Left ventricle myocardium inferior (tissue), 1 donor: ENCODE measurements at regions not wholly inside any gene's neighbourhood (a gene's known extent, or its start where the extent isn't known, plus 50 kb on each side); places are given as distances from the start of the nearest gene placed in this dataset.

Experiments used
- DNase-seq: peaks from one replicate; pipeline ENCODE4 v3.0.0-alpha.2; 2020
- H3K27ac ChIP-seq: fragments of 200-600 bp; replicated peaks from 2 replicates; pipeline ENCODE4 v1.8.0; 2021
- H3K27me3 ChIP-seq: fragments of 200-600 bp; 2 replicates; pipeline ENCODE4 v1.8.0; 2021; ENCODE audit warnings: low read depth
- H3K36me3 ChIP-seq: fragments of 200-600 bp; 2 replicates; pipeline ENCODE4 v1.8.0; 2021
- H3K4me1 ChIP-seq: fragments of 200-600 bp; 2 replicates; pipeline ENCODE4 v1.8.0; 2021
- H3K4me3 ChIP-seq: fragments of 200-600 bp; 2 replicates; pipeline ENCODE4 v1.8.0; 2021; ENCODE audit warnings: mild to moderate bottlenecking, moderate library complexity
- H3K9me3 ChIP-seq: fragments of 200-600 bp; replicated peaks from 2 replicates; pipeline ENCODE4 v1.8.0; 2021
- intact Hi-C: fragments of 100-400 bp; cut with micrococcal nuclease; formaldehyde crosslinking; loops from one replicate; pipeline ENCODE4 v1.11.0; 2022
- TF ChIP-seq, protein P1 (sequence below): fragments of 200-600 bp; IDR thresholded peaks from 2 replicates; pipeline ENCODE4 v1.8.0; 2021; ENCODE audit warnings: antibody characterized with exemption, mild to moderate bottlenecking, borderline replicate concordance
- donor health status: DM: no; HTN: yes; CAD: no; lungs with severe emphysema.

DNA sequence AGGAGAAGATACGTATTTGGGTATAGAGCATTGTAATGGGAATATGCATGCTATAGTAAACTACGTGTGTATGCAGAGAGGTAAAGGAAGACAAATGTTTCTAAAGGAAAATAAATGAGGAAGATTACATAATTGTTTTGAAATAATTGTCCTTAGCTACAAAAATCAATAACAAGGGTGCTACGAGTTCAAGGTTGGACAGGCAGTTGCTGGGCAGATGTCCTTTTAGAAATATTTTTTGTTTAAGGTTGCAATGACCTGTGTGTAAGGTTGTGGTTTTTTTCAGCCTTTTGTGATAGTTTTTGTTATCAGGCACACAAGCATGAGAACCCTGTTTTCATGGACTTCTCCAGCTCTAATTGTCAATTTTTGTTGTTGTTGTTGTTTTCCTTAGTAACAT lies 1304.1 kb upstream of the CHAC2 start:
- DNase-seq, result no peak
- no peaks in the 10 kb centered on the region for H3K36me3 ChIP-seq
- H3K27me3 ChIP-seq, result no peaks in the 10 kb centered on the region
- no peaks in the 10 kb centered on the region for H3K9me3 ChIP-seq
- intact Hi-C loops, result no loop called here
- no peaks in the 10 kb centered on the region for H3K4me1 ChIP-seq
- H3K27ac ChIP-seq, result no peak overlapping the region
- no peak overlapping the region for H3K4me3 ChIP-seq
- TF ChIP-seq, protein P1, sequence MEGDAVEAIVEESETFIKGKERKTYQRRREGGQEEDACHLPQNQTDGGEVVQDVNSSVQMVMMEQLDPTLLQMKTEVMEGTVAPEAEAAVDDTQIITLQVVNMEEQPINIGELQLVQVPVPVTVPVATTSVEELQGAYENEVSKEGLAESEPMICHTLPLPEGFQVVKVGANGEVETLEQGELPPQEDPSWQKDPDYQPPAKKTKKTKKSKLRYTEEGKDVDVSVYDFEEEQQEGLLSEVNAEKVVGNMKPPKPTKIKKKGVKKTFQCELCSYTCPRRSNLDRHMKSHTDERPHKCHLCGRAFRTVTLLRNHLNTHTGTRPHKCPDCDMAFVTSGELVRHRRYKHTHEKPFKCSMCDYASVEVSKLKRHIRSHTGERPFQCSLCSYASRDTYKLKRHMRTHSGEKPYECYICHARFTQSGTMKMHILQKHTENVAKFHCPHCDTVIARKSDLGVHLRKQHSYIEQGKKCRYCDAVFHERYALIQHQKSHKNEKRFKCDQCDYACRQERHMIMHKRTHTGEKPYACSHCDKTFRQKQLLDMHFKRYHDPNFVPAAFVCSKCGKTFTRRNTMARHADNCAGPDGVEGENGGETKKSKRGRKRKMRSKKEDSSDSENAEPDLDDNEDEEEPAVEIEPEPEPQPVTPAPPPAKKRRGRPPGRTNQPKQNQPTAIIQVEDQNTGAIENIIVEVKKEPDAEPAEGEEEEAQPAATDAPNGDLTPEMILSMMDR, result no peak

DNA sequence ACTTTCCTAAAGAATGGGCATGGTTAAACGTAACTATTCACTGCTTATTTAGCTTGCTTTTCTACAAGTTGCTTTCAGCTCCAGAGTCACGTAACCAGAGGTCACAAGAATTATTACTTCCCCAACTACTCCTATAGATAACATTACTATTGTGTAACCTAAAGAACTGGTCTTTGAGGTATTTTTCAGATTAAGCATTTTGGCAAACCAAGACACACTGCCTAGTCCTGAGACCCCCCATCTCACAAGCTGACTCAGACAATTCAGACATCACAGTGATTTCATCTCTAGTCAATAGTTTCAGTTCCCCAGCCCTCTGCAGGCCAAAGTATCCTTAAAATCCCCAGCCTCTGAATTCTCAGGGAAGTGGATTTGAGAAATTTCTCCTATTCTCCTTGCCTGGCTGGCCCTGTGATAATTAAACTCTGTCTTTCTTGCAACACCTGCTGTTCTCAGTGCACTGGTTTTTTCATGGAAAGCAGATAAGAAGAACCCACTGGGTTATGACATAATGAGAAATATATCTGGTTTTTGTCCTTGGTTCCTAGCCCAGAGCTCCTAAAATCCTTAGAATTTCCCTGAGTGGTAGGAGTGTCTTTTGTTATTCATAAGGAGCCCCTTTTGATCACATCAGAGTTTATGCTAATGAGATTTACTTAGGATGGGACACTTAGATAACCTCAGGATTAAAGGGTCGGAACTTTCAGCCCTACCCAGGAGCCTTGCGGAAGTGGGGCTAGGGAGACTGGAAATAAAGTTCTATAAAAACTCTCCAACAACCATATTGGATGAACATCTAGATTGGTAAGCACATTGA lies 1310.8 kb upstream of the CHAC2 start:
- Histone ChIP-seq H3K27me3 (no peaks in the 10 kb centered on the region), H3K4me1 (no peaks in the 10 kb centered on the region), H3K27ac (no peak overlapping the region), H3K4me3 (no peak overlapping the region), H3K36me3 (no peaks in the 10 kb centered on the region), H3K9me3 (no peaks in the 10 kb centered on the region)
- no peak for DNase-seq
- TF ChIP-seq, protein P1, result no peak
- intact Hi-C loops, result no loop called here

GRCh38 chr2:52454962-52455361 lies 1312.6 kb upstream of the CHAC2 start:
- H3K4me3 ChIP-seq, result no peak overlapping the region
- DNase-seq, result no peak
- no peaks in the 10 kb centered on the region for H3K27me3 ChIP-seq
- no peaks in the 10 kb centered on the region for H3K9me3 ChIP-seq
- intact Hi-C loops, result no loop called here
- no peaks in the 10 kb centered on the region for H3K36me3 ChIP-seq
- no peak overlapping the region for H3K27ac ChIP-seq
- TF ChIP-seq, protein P1, result no peak
- no peaks in the 10 kb centered on the region for H3K4me1 ChIP-seq

GRCh38 chr2:52452201-52452600 lies 1315.4 kb upstream of the CHAC2 start:
- no peaks in the 10 kb centered on the region for H3K27me3 ChIP-seq
- no peak overlapping the region for H3K27ac ChIP-seq
- no peaks in the 10 kb centered on the region for H3K9me3 ChIP-seq
- TF ChIP-seq, protein P1, result no peak
- intact Hi-C loops, result no loop called here
- no peak for DNase-seq
- H3K4me1 ChIP-seq, result no peaks in the 10 kb centered on the region
- no peaks in the 10 kb centered on the region for H3K36me3 ChIP-seq
- H3K4me3 ChIP-seq, result no peak overlapping the region

DNA sequence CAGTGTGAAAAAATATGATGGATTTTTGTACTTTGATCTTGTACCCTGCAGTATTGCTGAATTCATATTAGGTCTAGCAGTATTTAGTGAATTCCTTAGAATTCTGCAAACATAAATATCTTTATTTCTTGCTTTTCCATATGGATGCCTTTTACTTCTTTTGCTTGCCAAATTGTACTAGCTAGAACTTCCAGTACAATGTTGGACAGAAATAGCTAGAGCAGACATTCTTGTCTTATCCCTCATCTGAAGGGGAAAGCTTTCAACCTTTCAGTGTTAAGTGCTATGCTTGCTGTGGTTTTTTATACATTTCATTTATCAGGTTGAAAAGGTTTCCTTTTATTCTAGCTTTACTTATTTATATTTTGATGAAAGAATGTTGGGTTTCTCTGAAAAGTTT lies 1321.9 kb upstream of the CHAC2 start:
- Histone ChIP-seq H3K4me3 (no peak overlapping the region), H3K36me3 (no peaks in the 10 kb centered on the region), H3K27ac (no peak overlapping the region), H3K9me3 (no peaks in the 10 kb centered on the region), H3K4me1 (peaks cover 14% of the 10 kb centered on the region), H3K27me3 (no peaks in the 10 kb centered on the region)
- DNase-seq, result no peak
- intact Hi-C loops, result no loop called here
- TF ChIP-seq, protein P1, result no peak
